K562 (cell line): ENCODE measurements at regions not wholly inside any gene's neighbourhood (a gene's known extent, or its start where the extent isn't known, plus 50 kb on each side); places are given as distances from the start of the nearest gene placed in this dataset.

Experiments
- CTCF ChIP-seq, 3 experiments: IDR thresholded peaks in 2 of 3; conservative IDR thresholded peaks in 1 of 3; 2 replicates each; pipeline ENCODE4 v1.5.1; 2011 to 2012; ENCODE audit warnings: low read length in 3 of 3, mild to moderate bottlenecking in 3 of 3, control low read depth in 2 of 3, improper control_type of control experiment in 1 of 3, inconsistent platforms in 1 of 3, low read depth in 1 of 3, mixed read lengths in 1 of 3, moderate library complexity in 1 of 3; ENCODE audit not compliant: insufficient read depth in 2 of 3
- EZH2 ChIP-seq: IDR thresholded peaks from 2 replicates; pipeline ENCODE4 v1.6.1; 2012; ENCODE audit warnings: low read depth, mild to moderate bottlenecking, inconsistent platforms, low read length, borderline replicate concordance
- FOSL1 ChIP-seq: fragments of 200-800 bp; sonication (Bioruptor generic); conservative IDR thresholded peaks from 2 replicates; pipeline ENCODE4 v1.6.1; 2016; ENCODE audit warnings: missing genetic modification characterization, missing compliant biosample characterization
- MTA1 ChIP-seq: fragments of 450-650 bp; IDR thresholded peaks from 2 replicates; pipeline ENCODE4 v1.6.1; 2017; ENCODE audit warnings: borderline replicate concordance
- MTA3 ChIP-seq: fragments of 450-650 bp; formaldehyde crosslinking; IDR thresholded peaks from 2 replicates; pipeline ENCODE4 v1.6.1; 2017; ENCODE audit warnings: mild to moderate bottlenecking, borderline replicate concordance
- POU5F1 ChIP-seq: fragments of 150-350 bp; IDR thresholded peaks from 2 replicates; pipeline ENCODE4 v1.6.1; 2014; ENCODE audit warnings: borderline replicate concordance, low read length, low read depth, mild to moderate bottlenecking; ENCODE audit not compliant: partially characterized antibody
- ZBTB17 ChIP-seq: fragments of 450-650 bp; formaldehyde crosslinking; IDR thresholded peaks from 2 replicates; pipeline ENCODE4 v1.4.0; 2020; ENCODE audit warnings: mild to moderate bottlenecking

- TF ChIP-seq POU5F1 (no peak), ZBTB17 (CRISPR knock-in tag) (no peak), MTA3 (no peak), FOSL1 (tag) (no peak), MTA1 (no peak), CTCF (IDR thresholded peaks at IDR 0.05 in 2 of 3, conservative IDR thresholded peaks at IDR 0.05 in 1 of 3; ENCODE audit: insufficient read depth in 2 of 3, low read depth in 1 of 3, low read length in 3 of 3) (no peak), EZH2 (no peak)
Observed at GRCh38 chr18:66325251-66325650, 278.6 kb downstream of the CDH19 start.
